Subcutaneous abdominal adipose tissue (tissue), 5 donors: ENCODE measurements at regions not wholly inside any gene's neighbourhood (a gene's known extent, or its start where the extent isn't known, plus 50 kb on each side); places are given as distances from the start of the nearest gene placed in this dataset.

Experiments used
- H3K27ac ChIP-seq: one replicate; pipeline ENCODE4 v1.7.0; 2013; ENCODE audit warnings: low read depth, mild to moderate bottlenecking, inconsistent platforms, low read length, moderate library complexity
- H3K27me3 ChIP-seq, 5 donors: one replicate each; pipeline ENCODE4 v1.7.0; 2013; ENCODE audit warnings: low read length in 5 of 5, inconsistent platforms in 1 of 5; ENCODE audit not compliant: control insufficient read depth in 5 of 5, insufficient read depth in 4 of 5
- H3K36me3 ChIP-seq, 5 donors: one replicate each; pipeline ENCODE4 v1.7.0; 2013; ENCODE audit warnings: low read length in 5 of 5; ENCODE audit not compliant: control insufficient read depth in 5 of 5, insufficient read depth in 5 of 5
- H3K4me1 ChIP-seq, 5 donors: one replicate each; pipeline ENCODE4 v1.7.0; 2013; ENCODE audit warnings: low read length in 5 of 5, mild to moderate bottlenecking in 3 of 5, moderate library complexity in 1 of 5; ENCODE audit not compliant: control insufficient read depth in 5 of 5, insufficient read depth in 5 of 5
- H3K4me3 ChIP-seq, 5 donors: one replicate each; pipeline ENCODE4 v1.7.0; 2013; ENCODE audit warnings: low read length in 5 of 5, low read depth in 1 of 5
- H3K9ac ChIP-seq, 5 donors: one replicate each; pipeline ENCODE4 v1.7.0; 2013; ENCODE audit warnings: low read length in 5 of 5, mild to moderate bottlenecking in 4 of 5, moderate library complexity in 3 of 5
- H3K9me3 ChIP-seq, 5 donors: one replicate each; pipeline ENCODE4 v1.7.0; 2013; ENCODE audit warnings: low read length in 5 of 5; ENCODE audit not compliant: control insufficient read depth in 5 of 5
- donor health status: healthy.
- donor health status: healthy.
- donor health status: healthy.
- donor health status: healthy.
- donor health status: healthy.

DNA sequence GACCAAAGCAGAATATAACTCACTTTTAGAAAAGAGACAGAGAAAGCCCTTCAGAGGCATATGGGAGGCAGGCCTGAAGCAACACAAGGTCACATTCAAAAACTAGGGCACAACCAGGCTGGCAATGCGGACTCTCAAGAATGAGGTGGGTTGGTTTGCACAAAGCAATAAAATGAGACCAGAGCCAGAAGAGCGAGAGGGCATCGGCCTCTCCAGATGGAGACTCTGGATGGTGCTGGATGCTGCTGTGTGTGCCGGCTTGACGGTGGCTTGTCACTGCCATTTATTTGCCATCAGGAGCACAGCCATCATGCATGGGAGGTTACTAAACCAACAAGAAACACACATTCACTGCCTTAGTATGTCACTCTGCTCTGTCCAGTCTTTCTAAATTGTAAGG, 649.4 kb downstream of the DIAPH3 start:
- Histone ChIP-seq H3K4me3 (no peak overlapping the region), H3K27me3 (no peaks in the 10 kb centered on the region), H3K9me3 (no peaks in the 10 kb centered on the region), H3K36me3 (no peaks in the 10 kb centered on the region), H3K4me1 (no peaks in the 10 kb centered on the region), H3K27ac (no peak overlapping the region), H3K9ac (no peak overlapping the region)

GRCh38 chr13:59519819-59520218, 643.9 kb downstream of the DIAPH3 start:
- peaks cover 0 to 5% (median 0%) of the 10 kb centered on the region in 5 donors for H3K9me3 ChIP-seq

GRCh38 chr13:59521549-59521948, 642.2 kb downstream of the DIAPH3 start:
- no peak overlapping the region for H3K9ac ChIP-seq
- no peaks in the 10 kb centered on the region for H3K36me3 ChIP-seq
- no peaks in the 10 kb centered on the region for H3K27me3 ChIP-seq
- no peaks in the 10 kb centered on the region for H3K4me1 ChIP-seq
- H3K4me3 ChIP-seq: no peak overlapping the region
- no peak overlapping the region for H3K27ac ChIP-seq
- H3K9me3 ChIP-seq: peaks cover 0 to 5% (median 0%) of the 10 kb centered on the region in 5 donors

More at GRCh38 chr13:59519819-59520218, 643.9 kb downstream of the DIAPH3 start:
- Histone ChIP-seq H3K9ac (no peak overlapping the region), H3K4me1 (no peaks in the 10 kb centered on the region), H3K27me3 (no peaks in the 10 kb centered on the region), H3K4me3 (no peak overlapping the region), H3K27ac (no peak overlapping the region), H3K36me3 (no peaks in the 10 kb centered on the region)

- no peaks in the 10 kb centered on the region for H3K4me1 ChIP-seq
- H3K9me3 ChIP-seq: peaks cover 0 to 5% (median 0%) of the 10 kb centered on the region in 5 donors
- no peak overlapping the region for H3K4me3 ChIP-seq
- no peak overlapping the region for H3K27ac ChIP-seq
- no peaks in the 10 kb centered on the region for H3K36me3 ChIP-seq
- H3K9ac ChIP-seq: no peak overlapping the region
- no peaks in the 10 kb centered on the region for H3K27me3 ChIP-seq
These were observed 641.1 kb downstream of the DIAPH3 start for GRCh38 chr13:59522652-59523051.

DNA sequence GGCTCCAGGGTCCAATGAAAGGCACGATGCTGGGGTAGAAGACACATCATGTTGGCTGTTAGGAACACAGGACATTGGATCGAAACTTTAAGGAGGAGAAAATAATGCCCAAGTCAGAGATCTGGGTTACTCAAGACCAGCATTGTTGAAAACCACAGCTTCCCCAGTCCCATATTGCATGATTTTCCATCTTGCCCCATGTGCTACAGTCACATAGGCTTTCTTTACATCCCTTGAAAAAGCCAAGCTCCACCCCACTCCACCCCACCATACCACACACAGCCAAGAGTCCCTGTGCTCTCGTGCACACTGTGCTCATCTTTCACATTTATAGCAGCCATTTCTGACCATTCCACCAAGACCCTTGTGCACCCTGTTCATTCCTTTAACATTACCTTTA, 636.2 kb downstream of the DIAPH3 start:
- no peaks in the 10 kb centered on the region for H3K36me3 ChIP-seq
- no peak overlapping the region for H3K4me3 ChIP-seq
- no peaks in the 10 kb centered on the region for H3K27me3 ChIP-seq
- peaks cover 0 to 5% (median 0%) of the 10 kb centered on the region in 5 donors for H3K9me3 ChIP-seq
- no peak overlapping the region for H3K9ac ChIP-seq
- peaks cover 0 to 18% (median 8%) of the 10 kb centered on the region in 5 donors for H3K4me1 ChIP-seq
- no peak overlapping the region for H3K27ac ChIP-seq

- Histone ChIP-seq H3K4me1 (peaks cover 0 to 35% (median 8%) of the 10 kb centered on the region in 5 donors), H3K27ac (peak overlapping the region; percentile 59), H3K36me3 (no peaks in the 10 kb centered on the region), H3K27me3 (no peaks in the 10 kb centered on the region), H3K9me3 (no peaks in the 10 kb centered on the region), H3K4me3 (no peak overlapping the region), H3K9ac (peak overlapping the region in 1 of 5 donors; percentile 18)
These were observed 632.1 kb downstream of the DIAPH3 start for GRCh38 chr13:59531571-59532091.

DNA sequence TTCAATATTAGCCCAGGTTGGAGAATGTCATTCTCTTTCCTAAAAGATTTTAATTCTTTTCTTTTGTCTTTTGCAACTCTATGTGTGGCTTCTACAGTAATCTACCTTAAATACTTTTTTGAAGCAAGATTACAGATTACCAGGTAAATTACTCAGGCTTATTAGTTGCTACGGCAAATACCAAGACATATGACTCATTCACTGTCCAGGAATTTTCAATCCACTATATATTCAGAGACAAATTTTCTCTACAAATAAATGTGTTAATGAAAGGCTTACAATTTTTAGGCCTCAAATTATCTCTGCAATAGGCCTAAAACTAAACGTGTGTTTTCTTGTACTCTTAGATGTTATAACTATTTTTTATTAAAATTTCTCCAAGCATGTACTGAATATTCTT, 631.3 kb downstream of the DIAPH3 start:
- H3K27me3 ChIP-seq: no peaks in the 10 kb centered on the region
- H3K9ac ChIP-seq: no peak overlapping the region
- no peaks in the 10 kb centered on the region for H3K9me3 ChIP-seq
- H3K4me1 ChIP-seq: peaks cover 0 to 35% (median 8%) of the 10 kb centered on the region in 5 donors
- H3K36me3 ChIP-seq: no peaks in the 10 kb centered on the region
- H3K4me3 ChIP-seq: no peak overlapping the region
- peak overlapping the region; percentile 69 for H3K27ac ChIP-seq

- Histone ChIP-seq H3K27me3 (no peaks in the 10 kb centered on the region), H3K4me3 (no peak overlapping the region), H3K4me1 (peaks cover 0 to 35% (median 8%) of the 10 kb centered on the region in 5 donors), H3K9me3 (no peaks in the 10 kb centered on the region), H3K9ac (no peak overlapping the region), H3K36me3 (no peaks in the 10 kb centered on the region), H3K27ac (peak overlapping the region; percentile 59)
These were observed 629.9 kb downstream of the DIAPH3 start for GRCh38 chr13:59533561-59534555.

DNA sequence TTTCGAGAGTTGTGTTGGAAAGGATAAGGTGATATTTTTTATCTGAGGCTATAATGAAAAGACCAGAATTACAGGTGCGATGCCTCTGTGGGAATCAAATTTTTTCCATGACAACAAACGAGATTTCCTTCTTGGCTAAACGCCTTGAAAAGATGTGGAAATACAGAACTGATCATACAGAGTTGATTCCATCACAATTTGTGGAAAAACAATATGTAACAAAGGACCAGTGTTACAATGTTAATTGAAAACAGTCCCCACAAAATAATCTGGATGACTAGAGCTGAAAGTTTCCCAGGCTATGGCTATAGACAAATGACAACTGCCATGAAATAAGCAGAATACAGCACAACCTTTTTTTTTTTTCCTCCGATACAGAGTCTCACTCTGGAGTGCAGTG, 628.9 kb downstream of the DIAPH3 start:
- Histone ChIP-seq H3K27me3 (no peaks in the 10 kb centered on the region), H3K27ac (peak overlapping the region; percentile 59), H3K4me3 (no peak overlapping the region), H3K9me3 (no peaks in the 10 kb centered on the region), H3K9ac (no peak overlapping the region), H3K36me3 (no peaks in the 10 kb centered on the region), H3K4me1 (peaks cover 0 to 35% (median 8%) of the 10 kb centered on the region in 5 donors)

DNA sequence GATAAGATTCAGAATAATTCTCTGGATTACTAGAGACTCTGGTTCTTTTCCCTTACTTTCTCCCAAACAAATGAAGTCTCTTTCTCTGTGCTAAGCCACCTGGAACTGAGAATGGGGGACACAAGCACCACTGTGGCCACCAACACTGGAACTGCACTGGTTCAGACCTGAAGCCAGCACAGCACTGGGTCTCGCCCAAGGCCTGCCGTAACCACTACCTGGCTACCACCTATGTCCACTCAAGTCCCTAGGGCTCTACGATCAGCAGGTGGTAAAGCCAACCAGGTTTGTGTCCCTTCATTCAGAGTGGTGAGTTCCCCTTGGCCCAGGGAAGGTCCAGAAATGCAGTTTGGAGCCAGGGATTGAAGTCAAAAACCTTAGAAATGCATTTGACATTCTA, 626.2 kb downstream of the DIAPH3 start:
- no peak overlapping the region for H3K9ac ChIP-seq
- H3K4me3 ChIP-seq: no peak overlapping the region
- no peak overlapping the region for H3K27ac ChIP-seq
- no peaks in the 10 kb centered on the region for H3K36me3 ChIP-seq
- H3K9me3 ChIP-seq: no peaks in the 10 kb centered on the region
- no peaks in the 10 kb centered on the region for H3K27me3 ChIP-seq
- peaks cover 0 to 17% (median 0%) of the 10 kb centered on the region in 5 donors for H3K4me1 ChIP-seq
